Heart right ventricle (tissue), 16 donors: ENCODE measurements at regions not wholly inside any gene's neighbourhood (a gene's known extent, or its start where the extent isn't known, plus 50 kb on each side); places are given as distances from the start of the nearest gene placed in this dataset.

Experiments
- ATAC-seq, 8 donors: fragments of 200-7000 bp; cut with Tn5 transposase; one replicate each; pipeline ENCODE4 v1.9.1; 2020; ENCODE audit warnings: mild to moderate bottlenecking in 8 of 8, moderate library complexity in 8 of 8, moderate number of reproducible peaks in 1 of 8
- DNase-seq, 2 donors: peaks; one replicate each; pipeline ENCODE4 v3.0.0-alpha.2; 2020
- H3K27ac ChIP-seq, 10 donors: fragments of 200-600 bp; sonication (generic) in 2 of 10; one replicate each; pipeline versions ENCODE4 v1.5.0 to v1.8.0; 2020 to 2022; ENCODE audit warnings: mild to moderate bottlenecking in 3 of 10
- H3K27me3 ChIP-seq, 7 donors: fragments of 200-600 bp; one replicate each; pipeline ENCODE4 v1.8.0; 2021 to 2022; ENCODE audit warnings: mild to moderate bottlenecking in 2 of 7
- H3K36me3 ChIP-seq, 9 donors: fragments of 200-600 bp; sonication (generic) in 1 of 9; one replicate each; pipeline versions ENCODE4 v1.5.0 to v1.8.0; 2020 to 2022; ENCODE audit warnings: mild to moderate bottlenecking in 2 of 9
- H3K4me1 ChIP-seq, 9 donors: fragments of 200-600 bp; sonication (generic) in 1 of 9; one replicate each; pipeline versions ENCODE4 v1.5.0 to v1.8.0; 2020 to 2022; ENCODE audit warnings: mild to moderate bottlenecking in 4 of 9
- H3K4me3 ChIP-seq, 10 donors: fragments of 200-600 bp; sonication (generic) in 2 of 10; one replicate each; pipeline versions ENCODE4 v1.5.0 to v1.8.0; 2020 to 2022; ENCODE audit warnings: mild to moderate bottlenecking in 7 of 10, moderate library complexity in 2 of 10
- H3K9me3 ChIP-seq, 11 donors: fragments of 200-600 bp in 10 of 11; sonication (generic) in 2 of 11; one replicate each; pipeline versions ENCODE4 v1.5.0 to v1.8.0; 2013 to 2022; ENCODE audit warnings: mild to moderate bottlenecking in 2 of 11, control low read depth in 1 of 11, moderate library complexity in 1 of 11
- WGBS, 2 donors: extraction: QIAGEN DNeasy Blood & Tissue Kit; methylation state at CpG; one replicate each; pipeline ENCODE4 v1.1.7; 2013; ENCODE audit warnings: inconsistent platforms in 1 of 2; 5-methylcytosine and 5-hydroxymethylcytosine counted together
- intact Hi-C, 10 donors: fragments of 100-400 bp; cut with DNase I; formaldehyde crosslinking; loops; one replicate each; pipeline versions ENCODE4 v1.11.1 to v1.14.2; 2022
- TF ChIP-seq, protein P1 (sequence below), 9 donors: fragments of 200-600 bp; sonication (generic) in 2 of 9; IDR thresholded peaks; one replicate each; pipeline versions ENCODE4 v1.5.0 to v1.8.0; 2021 to 2022; ENCODE audit warnings: antibody characterized with exemption in 9 of 9, mild to moderate bottlenecking in 5 of 9, moderate library complexity in 1 of 9
- donor health status: Arrhythmogenic right ventricular cardiomyopathy.
- donor health status: ischemic (EF 13 %, LVEDD 7.1; RV severe dilation, severe dysfunction).
- donor health status: healthy with polysubstance abuse.
- donor health status: DM: no; HTN: yes; CAD: no.
- donor health status: DM: no; HTN: no; CAD: no.
- donor health status: ischemic (EF 25% LVEDD 6.9; RV normal size, moderate dysfunction).
- donor health status: ischemic (EF 25% LVEDD 5.7; RV mildly dilated, moderate dysfunction).
- donor health status: healthy.
- donor health status: DM: yes; HTN: yes; CAD: no.
- donor health status: Ischemic cardiomyopathy.
- donor health status: ischemic (EF 35%, LVEDD 5.7; RV mildly dilated, moderate dysfunction).
- donor health status: nonischemic (EF 11% LVEDD 7.7; RV severe dilation, severe dysfunction).
- donor health status: DM: yes; HTN: yes; CAD: no.
- donor health status: PGD.
- donor health status: ischemic (EF 29% LVEDD 5.4; RV normal size, mild dysfunction).
- donor health status: nonischemic (EF 23%, LVEDD 6.1; RV moderate dilation, normal function).

GRCh38 chr14:58709949-58710348 is 72.2 kb downstream of the DACT1 start:
- Histone ChIP-seq H3K4me1 (peaks cover 0 to 12% (median 0%) of the 10 kb centered on the region in 9 donors), H3K27ac (peak overlapping the region in 1 of 10 donors; percentile 23), H3K36me3 (no peaks in the 10 kb centered on the region), H3K27me3 (peaks cover 0 to 7% (median 0%) of the 10 kb centered on the region in 7 donors), H3K4me3 (no peak overlapping the region), H3K9me3 (no peaks in the 10 kb centered on the region)
- DNase-seq (no peak), ATAC-seq (no peak)
- intact Hi-C loops: loop anchor here in 2 of 10 donors (2.0 to 10.0 kb wide), 2 partner anchors 71 to 115 kb away; no protein-coding TSS in a partner anchor
- 28 to 36% methylated on average over 2 of the region's 2 CpGs for WGBS, 2 donors
- TF ChIP-seq, protein P1, sequence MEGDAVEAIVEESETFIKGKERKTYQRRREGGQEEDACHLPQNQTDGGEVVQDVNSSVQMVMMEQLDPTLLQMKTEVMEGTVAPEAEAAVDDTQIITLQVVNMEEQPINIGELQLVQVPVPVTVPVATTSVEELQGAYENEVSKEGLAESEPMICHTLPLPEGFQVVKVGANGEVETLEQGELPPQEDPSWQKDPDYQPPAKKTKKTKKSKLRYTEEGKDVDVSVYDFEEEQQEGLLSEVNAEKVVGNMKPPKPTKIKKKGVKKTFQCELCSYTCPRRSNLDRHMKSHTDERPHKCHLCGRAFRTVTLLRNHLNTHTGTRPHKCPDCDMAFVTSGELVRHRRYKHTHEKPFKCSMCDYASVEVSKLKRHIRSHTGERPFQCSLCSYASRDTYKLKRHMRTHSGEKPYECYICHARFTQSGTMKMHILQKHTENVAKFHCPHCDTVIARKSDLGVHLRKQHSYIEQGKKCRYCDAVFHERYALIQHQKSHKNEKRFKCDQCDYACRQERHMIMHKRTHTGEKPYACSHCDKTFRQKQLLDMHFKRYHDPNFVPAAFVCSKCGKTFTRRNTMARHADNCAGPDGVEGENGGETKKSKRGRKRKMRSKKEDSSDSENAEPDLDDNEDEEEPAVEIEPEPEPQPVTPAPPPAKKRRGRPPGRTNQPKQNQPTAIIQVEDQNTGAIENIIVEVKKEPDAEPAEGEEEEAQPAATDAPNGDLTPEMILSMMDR (IDR thresholded peaks at IDR 0.05): no peak

DNA sequence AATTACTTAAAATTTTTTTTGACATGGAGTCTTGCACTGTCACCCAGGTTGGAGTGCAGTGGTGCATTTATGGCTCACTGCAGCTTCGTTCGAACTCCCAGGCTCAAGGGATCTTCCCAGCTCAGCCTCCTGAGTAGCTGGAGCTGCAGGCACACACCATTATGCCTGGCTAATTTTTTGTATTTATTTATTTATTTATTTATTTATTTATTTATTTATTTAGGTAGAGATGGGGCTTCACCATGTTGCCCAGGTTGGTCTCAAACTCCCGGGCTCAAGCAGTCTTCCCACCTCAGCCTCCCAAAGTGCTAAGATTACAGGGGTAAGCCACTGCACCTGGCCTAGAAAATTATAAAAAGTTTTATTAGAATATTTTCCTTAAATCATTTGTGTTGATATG is 73.6 kb downstream of the DACT1 start:
- 95 to 98% methylated on average over 3 of the region's 3 CpGs for WGBS, 2 donors
- DNase-seq: no peak
- H3K4me1 ChIP-seq: peaks cover 0 to 12% (median 0%) of the 10 kb centered on the region in 9 donors
- no peak for ATAC-seq
- H3K36me3 ChIP-seq: no peaks in the 10 kb centered on the region
- peaks cover 0 to 7% (median 0%) of the 10 kb centered on the region in 7 donors for H3K27me3 ChIP-seq
- no peaks in the 10 kb centered on the region for H3K9me3 ChIP-seq
- intact Hi-C loops: loop anchor here in 1 of 10 donors (2.0 kb wide), 1 partner anchor 73 kb away; no protein-coding TSS in a partner anchor
- no peak overlapping the region for H3K4me3 ChIP-seq
- TF ChIP-seq, protein P1 (IDR thresholded peaks at IDR 0.05): no peak
- no peak overlapping the region for H3K27ac ChIP-seq

GRCh38 chr14:58712357-58712756 is 74.6 kb downstream of the DACT1 start:
- no peak overlapping the region for H3K27ac ChIP-seq
- no peak overlapping the region for H3K4me3 ChIP-seq
- no peaks in the 10 kb centered on the region for H3K9me3 ChIP-seq
- DNase-seq: no peak
- H3K27me3 ChIP-seq: peaks cover 0 to 7% (median 0%) of the 10 kb centered on the region in 7 donors
- TF ChIP-seq, protein P1 (IDR thresholded peaks at IDR 0.05): no peak
- 63 to 67% methylated on average over 6 of the region's 6 CpGs for WGBS, 2 donors
- peak in 2 of 8 donors; percentile 41 to 47 for ATAC-seq
- H3K36me3 ChIP-seq: no peaks in the 10 kb centered on the region
- intact Hi-C loops: no loop called here
- H3K4me1 ChIP-seq: peaks cover 0 to 14% (median 0%) of the 10 kb centered on the region in 9 donors

DNA sequence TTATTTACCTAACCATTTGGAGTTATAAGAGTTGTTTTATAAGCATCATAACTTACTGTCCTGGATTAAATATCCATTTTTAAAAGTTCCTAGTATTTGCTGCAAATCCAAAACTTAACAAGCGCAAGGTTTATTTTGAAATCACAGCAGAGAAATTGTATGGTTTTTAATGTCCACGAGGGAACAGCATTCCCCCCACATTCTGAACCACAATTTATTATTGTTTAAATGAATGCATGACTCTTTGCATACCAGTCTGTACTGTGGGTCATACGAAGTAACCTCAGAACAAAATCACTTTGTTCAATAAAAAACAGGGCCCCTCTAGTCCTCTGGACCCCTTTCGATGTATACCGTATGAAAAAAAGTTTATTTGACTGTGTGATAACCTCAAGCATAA is 75.9 kb downstream of the DACT1 start:
- Histone ChIP-seq H3K27ac (no peak overlapping the region), H3K4me1 (peaks cover 0 to 17% (median 0%) of the 10 kb centered on the region in 9 donors), H3K36me3 (no peaks in the 10 kb centered on the region), H3K9me3 (no peaks in the 10 kb centered on the region), H3K27me3 (peaks cover 0 to 7% (median 0%) of the 10 kb centered on the region in 7 donors), H3K4me3 (no peak overlapping the region)
- 87 to 89% methylated on average over 5 of the region's 5 CpGs for WGBS, 2 donors
- DNase-seq: no peak
- intact Hi-C loops: no loop called here
- ATAC-seq: no peak
- TF ChIP-seq, protein P1 (IDR thresholded peaks at IDR 0.05): no peak
